Natural killer cell (primary cell): ENCODE measurements at regions not wholly inside any gene's neighbourhood (a gene's known extent, or its start where the extent isn't known, plus 50 kb on each side); places are given as distances from the start of the nearest gene placed in this dataset.

Source experiments
- ATAC-seq, 3 donors: fragments of 150-1000 bp in 2 of 3; fragments of 200-7000 bp in 1 of 3; cut with Tn5 transposase; 1 replicate in 1 of 3; 2 replicates in 2 of 3; pipeline ENCODE4 v1.10.0; 2021; ENCODE audit warnings: mild to moderate bottlenecking in 2 of 3, moderate library complexity in 2 of 3
- DNase-seq, 2 donors: peaks; one replicate each; pipeline versions ENCODE4 v3.0.0 to v3.0.0-alpha.2; 2013 to 2021; ENCODE audit warnings: mixed read lengths in 1 of 2
- H3K27ac ChIP-seq: one replicate; pipeline ENCODE4 v1.5.1; 2013; ENCODE audit warnings: mild to moderate bottlenecking, low read length
- H3K27me3 ChIP-seq: one replicate; pipeline ENCODE4 v1.6.1; 2013; ENCODE audit warnings: low read length; ENCODE audit not compliant: control insufficient read depth, insufficient read depth
- H3K36me3 ChIP-seq: one replicate; pipeline ENCODE4 v1.6.1; 2013; ENCODE audit warnings: low read length; ENCODE audit not compliant: control insufficient read depth, insufficient read depth
- H3K4me1 ChIP-seq: one replicate; pipeline ENCODE4 v1.6.1; 2013; ENCODE audit warnings: low read length; ENCODE audit not compliant: control insufficient read depth, insufficient read depth
- H3K4me3 ChIP-seq: one replicate; pipeline ENCODE4 v1.5.1; 2013; ENCODE audit warnings: low read length
- H3K9me3 ChIP-seq: one replicate; pipeline ENCODE4 v1.6.1; 2013; ENCODE audit warnings: low read length; ENCODE audit not compliant: control insufficient read depth, insufficient read depth
- H3K27ac Mint-ChIP-seq, 2 donors: one replicate each; pipeline ENCODE4 v1.8.0; 2022; ENCODE audit warnings: mild to moderate bottlenecking in 2 of 2, mixed read lengths in 2 of 2, moderate library complexity in 1 of 2
- H3K27me3 Mint-ChIP-seq, 2 donors: one replicate each; pipeline ENCODE4 v1.8.0; 2022; ENCODE audit warnings: low read depth in 2 of 2, mixed read lengths in 2 of 2
- H3K36me3 Mint-ChIP-seq: one replicate; pipeline ENCODE4 v1.8.0; 2022; ENCODE audit warnings: mixed read lengths
- H3K4me1 Mint-ChIP-seq, 2 donors: one replicate each; pipeline ENCODE4 v1.8.0; 2022; ENCODE audit warnings: mixed read lengths in 2 of 2
- H3K4me3 Mint-ChIP-seq: one replicate; pipeline ENCODE4 v1.8.0; 2022; ENCODE audit warnings: mild to moderate bottlenecking, moderate library complexity, mixed read lengths
- H3K9me3 Mint-ChIP-seq, 2 donors: one replicate each; pipeline ENCODE4 v1.8.0; 2022; ENCODE audit warnings: mixed read lengths in 2 of 2
- CTCF ChIP-seq: fragments of 200-600 bp; IDR thresholded peaks from one replicate; pipeline ENCODE4 v1.8.0; 2022; ENCODE audit warnings: antibody characterized with exemption
- WGBS: methylation state at CpG from one replicate; pipeline ENCODE4 v1.1.7; 2013; ENCODE audit warnings: missing lambda C conversion rate; ENCODE audit not compliant: insufficient coverage; 5-methylcytosine and 5-hydroxymethylcytosine counted together
- intact Hi-C: fragments of 100-400 bp; cut with micrococcal nuclease; formaldehyde crosslinking; loops from one replicate; pipeline ENCODE4 v1.14.2; 2022

- no peaks in the 10 kb centered on the region for H3K4me1 Mint-ChIP-seq
- intact Hi-C loops: no loop called here
- Histone ChIP-seq H3K27ac (no peak overlapping the region), H3K9me3 (no peaks in the 10 kb centered on the region), H3K36me3 (no peaks in the 10 kb centered on the region), H3K4me1 (no peaks in the 10 kb centered on the region), H3K4me3 (no peak overlapping the region), H3K27me3 (no peaks in the 10 kb centered on the region)
- no peak overlapping the region for H3K4me3 Mint-ChIP-seq
- peaks cover 22 to 28% of the 10 kb centered on the region in 2 donors for H3K27me3 Mint-ChIP-seq
- no peak overlapping the region for H3K27ac Mint-ChIP-seq
- no peak for ATAC-seq
- no peak for TF ChIP-seq CTCF
- no peak for DNase-seq
- no peaks in the 10 kb centered on the region for H3K36me3 Mint-ChIP-seq
- H3K9me3 Mint-ChIP-seq: no peaks in the 10 kb centered on the region
These were observed 184.0 kb downstream of the PRDM13 start for GRCh38 chr6:99790679-99791078.

GRCh38 chr6:99801805-99802204 lies 192.2 kb downstream of the MCHR2 start:
- intact Hi-C loops: no loop called here
- H3K4me3 Mint-ChIP-seq: no peak overlapping the region
- H3K27ac Mint-ChIP-seq: no peak overlapping the region
- ATAC-seq (no peak), DNase-seq (no peak)
- TF ChIP-seq CTCF: no peak
- Histone ChIP-seq H3K27ac (no peak overlapping the region), H3K9me3 (no peaks in the 10 kb centered on the region), H3K4me1 (no peaks in the 10 kb centered on the region), H3K36me3 (no peaks in the 10 kb centered on the region), H3K4me3 (no peak overlapping the region), H3K27me3 (no peaks in the 10 kb centered on the region)
- H3K27me3 Mint-ChIP-seq: peaks cover 0 to 7% of the 10 kb centered on the region in 2 donors
- H3K4me1 Mint-ChIP-seq: no peaks in the 10 kb centered on the region
- H3K36me3 Mint-ChIP-seq: no peaks in the 10 kb centered on the region
- no peaks in the 10 kb centered on the region for H3K9me3 Mint-ChIP-seq
- 100% methylated on average over 1 of the region's 1 CpG for WGBS

DNA sequence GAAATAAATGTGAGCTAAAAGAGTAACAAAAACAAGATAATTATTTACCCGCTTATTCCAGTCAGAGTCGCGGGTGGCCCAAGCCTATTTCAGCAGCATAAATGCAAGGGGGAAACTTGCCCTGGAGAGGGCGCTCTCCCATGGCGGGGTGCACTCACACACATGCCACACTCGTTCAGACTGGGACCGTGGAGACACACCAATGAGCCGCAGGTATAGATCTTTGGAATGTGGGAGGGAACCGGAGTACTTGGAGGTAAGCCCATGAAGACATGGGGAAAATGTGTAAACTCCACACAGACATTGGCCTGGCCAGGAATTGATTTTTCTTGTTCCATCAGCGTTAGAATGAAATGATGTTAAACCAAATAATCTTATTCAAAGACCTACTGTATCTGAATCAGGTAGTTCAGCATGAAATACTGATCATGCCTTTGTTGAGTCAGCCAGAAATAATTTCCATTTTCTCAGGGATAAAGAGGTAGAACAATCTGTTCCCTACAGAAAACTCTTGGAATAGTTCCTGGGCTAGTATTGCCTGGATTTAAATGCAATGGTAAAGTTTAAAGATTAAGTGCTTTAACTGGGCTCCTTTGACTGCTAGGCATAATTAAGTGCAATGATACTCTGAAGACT lies 191.5 kb downstream of the MCHR2 start:
- Mint-ChIP-seq H3K9me3 (no peaks in the 10 kb centered on the region), H3K27me3 (peaks cover 0 to 7% of the 10 kb centered on the region in 2 donors), H3K36me3 (no peaks in the 10 kb centered on the region), H3K4me3 (no peak overlapping the region), H3K27ac (no peak overlapping the region), H3K4me1 (no peaks in the 10 kb centered on the region)
- intact Hi-C loops: no loop called here
- Histone ChIP-seq H3K27ac (no peak overlapping the region), H3K4me1 (no peaks in the 10 kb centered on the region), H3K27me3 (no peaks in the 10 kb centered on the region), H3K4me3 (no peak overlapping the region), H3K9me3 (no peaks in the 10 kb centered on the region), H3K36me3 (no peaks in the 10 kb centered on the region)
- no peak for TF ChIP-seq CTCF
- no peak for DNase-seq
- WGBS: 65% methylated on average over 10 of the region's 10 CpGs
- no peak for ATAC-seq

DNA sequence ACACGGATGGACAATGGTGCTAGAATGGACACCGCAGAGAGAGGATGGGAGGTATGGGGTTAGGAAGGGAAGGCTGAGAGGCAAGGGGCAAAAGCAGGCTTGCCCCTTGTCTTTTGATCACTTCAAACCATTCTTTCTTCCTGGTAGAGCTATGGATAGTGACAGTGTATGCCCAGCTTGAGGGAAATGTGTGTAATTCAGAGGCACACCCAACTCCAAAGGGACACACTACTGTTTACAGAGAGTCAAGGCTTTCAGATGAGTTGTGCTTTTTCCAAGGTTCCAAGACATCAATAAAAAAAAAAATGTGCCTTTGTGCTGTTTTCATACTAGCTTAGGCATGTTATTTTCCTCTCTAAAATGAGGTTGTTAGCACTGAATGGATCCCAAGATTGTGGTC lies 185.0 kb downstream of the MCHR2 start:
- H3K27me3 Mint-ChIP-seq: peaks cover 7 to 22% of the 10 kb centered on the region in 2 donors
- H3K9me3 Mint-ChIP-seq: peaks cover 0 to 5% of the 10 kb centered on the region in 2 donors
- H3K4me3 ChIP-seq: no peak overlapping the region
- H3K36me3 ChIP-seq: no peaks in the 10 kb centered on the region
- ATAC-seq (no peak), DNase-seq (no peak)
- intact Hi-C loops: no loop called here
- H3K4me1 ChIP-seq: no peaks in the 10 kb centered on the region
- H3K27ac Mint-ChIP-seq: no peak overlapping the region
- H3K4me1 Mint-ChIP-seq: no peaks in the 10 kb centered on the region
- no peak overlapping the region for H3K27ac ChIP-seq
- 94% methylated on average over 2 of the region's 2 CpGs for WGBS
- TF ChIP-seq CTCF: no peak
- no peak overlapping the region for H3K4me3 Mint-ChIP-seq
- H3K36me3 Mint-ChIP-seq: no peaks in the 10 kb centered on the region
- H3K9me3 ChIP-seq: no peaks in the 10 kb centered on the region
- H3K27me3 ChIP-seq: no peaks in the 10 kb centered on the region
